ENCODE measurements at regions not wholly inside any gene's neighbourhood (a gene's known extent, or its start where the extent isn't known, plus 50 kb on each side); places are given as distances from the start of the nearest gene placed in this dataset.

GRCh38 chr7:25779002-25779546, 372.9 kb upstream of the NFE2L3 start:
- CTCF ChIA-PET = interaction anchor here (1.4 kb wide), 1 partner anchor 9 kb away, joined by 3 read pairs; no protein-coding TSS in a partner anchor
- TF ChIP-seq CTCF (IDR thresholded peaks at IDR 0.05; ENCODE audit: control extremely low read depth, extremely low read depth, low read depth, missing control alignments) = no peak
- DNase-seq (ENCODE audit: extremely low spot score) = no peak
- POLR2A ChIA-PET = no interaction called here

- ChIA-PET CTCF (interaction anchor here (1.0 to 1.2 kb wide), 3 partner anchors 12 to 71 kb away, joined by 3 read pairs; no protein-coding TSS in a partner anchor), POLR2A (no interaction called here)
- no peak for TF ChIP-seq CTCF (IDR thresholded peaks at IDR 0.05; ENCODE audit: control extremely low read depth, extremely low read depth, low read depth, missing control alignments)
- no peak for DNase-seq (ENCODE audit: extremely low spot score)
Observed at GRCh38 chr7:25780904-25781303, 371.1 kb upstream of the NFE2L3 start.

- TF ChIP-seq CTCF (IDR thresholded peaks at IDR 0.05; ENCODE audit: control extremely low read depth, extremely low read depth, low read depth, missing control alignments) = no peak
- no peak for DNase-seq (ENCODE audit: extremely low spot score)
- CTCF ChIA-PET = interaction anchor here (1.1 to 1.2 kb wide), 2 partner anchors 9 to 70 kb away, joined by 3 to 4 read pairs; no protein-coding TSS in a partner anchor
Observed at GRCh38 chr7:25781704-25782103, 370.3 kb upstream of the NFE2L3 start.

GRCh38 chr7:25786936-25787335, 365.1 kb upstream of the NFE2L3 start:
- ChIA-PET CTCF (interaction anchor here (1.6 kb wide), 1 partner anchor 15 kb away, joined by 6 read pairs; no protein-coding TSS in a partner anchor), POLR2A (no interaction called here)
- no peak for TF ChIP-seq CTCF (IDR thresholded peaks at IDR 0.05; ENCODE audit: control extremely low read depth, extremely low read depth, low read depth, missing control alignments)
- DNase-seq (ENCODE audit: extremely low spot score) = no peak

More at GRCh38 chr7:25781704-25782103, 370.3 kb upstream of the NFE2L3 start:
- POLR2A ChIA-PET = no interaction called here

- ChIA-PET POLR2A (no interaction called here), CTCF (interaction anchor here (1.6 kb wide), 1 partner anchor 15 kb away, joined by 6 read pairs; no protein-coding TSS in a partner anchor)
- no peak for DNase-seq (ENCODE audit: extremely low spot score)
- no peak for TF ChIP-seq CTCF (IDR thresholded peaks at IDR 0.05; ENCODE audit: control extremely low read depth, extremely low read depth, low read depth, missing control alignments)
Observed at GRCh38 chr7:25787336-25787735, 364.7 kb upstream of the NFE2L3 start.

- POLR2A ChIA-PET = no interaction called here
- CTCF ChIA-PET = interaction anchor here (1.6 kb wide), 1 partner anchor 10 kb away, joined by 3 read pairs; no protein-coding TSS in a partner anchor
- DNase-seq (ENCODE audit: extremely low spot score) = no peak
- TF ChIP-seq CTCF (IDR thresholded peaks at IDR 0.05; ENCODE audit: control extremely low read depth, extremely low read depth, low read depth, missing control alignments) = no peak
Observed at GRCh38 chr7:25788371-25788770, 363.6 kb upstream of the NFE2L3 start.

Measured in GM10248 (cell line).